SK-N-SH treated with all-trans-retinoic acid at 6 μM for 48 hours (cell line): ENCODE measurements at regions not wholly inside any gene's neighbourhood (a gene's known extent, or its start where the extent isn't known, plus 50 kb on each side); places are given as distances from the start of the nearest gene placed in this dataset.

ENCODE experiments used
- ARNTL ChIP-seq: fragments of 450-650 bp; formaldehyde crosslinking; IDR thresholded peaks from 2 replicates; pipeline ENCODE4 v1.5.0; 2020; ENCODE audit warnings: low read depth, mild to moderate bottlenecking, moderate library complexity, borderline replicate concordance
- CSDC2 ChIP-seq: fragments of 250-450 bp; sonication (Bioruptor Pico); IDR thresholded peaks from 2 replicates; pipeline ENCODE4 v1.5.0; 2020; ENCODE audit warnings: mild to moderate bottlenecking, moderate library complexity
- ESRRG ChIP-seq: fragments of 250-450 bp; sonication (Bioruptor Pico); IDR thresholded peaks from 2 replicates; pipeline ENCODE4 v1.6.1; 2021; ENCODE audit warnings: mild to moderate bottlenecking
- OSR1 ChIP-seq: fragments of 250-450 bp; sonication (Bioruptor Pico); IDR thresholded peaks from 2 replicates; pipeline ENCODE4 v1.8.0; 2022; ENCODE audit warnings: moderate library complexity, mild to moderate bottlenecking, inconsistent platforms
- RARB ChIP-seq: fragments of 250-450 bp; sonication (Bioruptor Pico); IDR thresholded peaks from 2 replicates; pipeline ENCODE4 v1.8.0; 2021; ENCODE audit warnings: mild to moderate bottlenecking, moderate library complexity
- SNAI2 ChIP-seq: fragments of 250-450 bp; sonication (Bioruptor Pico); IDR thresholded peaks from 2 replicates; pipeline ENCODE4 v1.5.0; 2020; ENCODE audit warnings: mild to moderate bottlenecking, moderate library complexity
- TOX ChIP-seq: fragments of 250-450 bp; sonication (Bioruptor Pico); IDR thresholded peaks from 2 replicates; pipeline ENCODE4 v1.8.0; 2021; ENCODE audit warnings: mild to moderate bottlenecking, moderate library complexity, borderline replicate concordance
- ZC3H10 ChIP-seq: fragments of 250-450 bp; sonication (Bioruptor Pico); IDR thresholded peaks from 2 replicates; pipeline ENCODE4 v1.5.1; 2021; ENCODE audit warnings: mild to moderate bottlenecking, moderate library complexity
- ZFP3 ChIP-seq: fragments of 250-450 bp; sonication (Bioruptor Pico); IDR thresholded peaks from 2 replicates; pipeline ENCODE4 v1.5.0; 2020; ENCODE audit warnings: mild to moderate bottlenecking, moderate library complexity
- ZFP30 ChIP-seq: fragments of 450-650 bp; formaldehyde crosslinking; IDR thresholded peaks from 2 replicates; pipeline ENCODE4 v1.5.0; 2022; ENCODE audit warnings: mild to moderate bottlenecking, moderate library complexity
- ZNF565 ChIP-seq: fragments of 450-650 bp; formaldehyde crosslinking; conservative IDR thresholded peaks from 2 replicates; pipeline ENCODE4 v1.5.0; 2020; ENCODE audit warnings: low read depth, mild to moderate bottlenecking, moderate library complexity
- ZNF70 ChIP-seq: fragments of 450-650 bp; formaldehyde crosslinking; IDR thresholded peaks from 2 replicates; pipeline ENCODE4 v1.5.0; 2020; ENCODE audit warnings: mild to moderate bottlenecking, moderate library complexity
- TF ChIP-seq, protein P1 (sequence below): fragments of 250-450 bp; sonication (Bioruptor Pico); IDR thresholded peaks from 2 replicates; pipeline ENCODE4 v1.8.0; 2020; ENCODE audit warnings: mild to moderate bottlenecking, moderate library complexity, borderline replicate concordance

DNA sequence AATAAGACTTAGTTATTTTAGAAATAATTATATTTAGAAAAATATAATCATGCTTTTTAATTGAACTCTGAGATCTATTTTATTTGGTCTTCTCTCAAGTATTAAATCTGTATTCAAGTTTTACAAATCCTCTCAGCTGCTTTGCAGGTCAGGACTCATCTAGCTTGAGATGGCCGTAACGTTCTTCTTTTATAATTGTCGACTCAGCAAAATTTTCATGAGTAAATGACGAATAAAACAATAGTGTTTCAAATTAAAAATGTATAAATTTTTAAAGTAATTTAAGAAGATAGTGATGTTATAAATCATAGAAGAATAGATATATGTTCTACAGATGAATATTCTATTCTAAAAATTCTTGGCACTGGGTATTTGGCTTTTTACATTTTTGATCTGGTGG lies 957.1 kb upstream of the EYS start:
- TF ChIP-seq ARNTL (CRISPR knock-in tag) (no peak), ZFP30 (CRISPR knock-in tag) (no peak), ZNF565 (CRISPR knock-in tag) (no peak), ZC3H10 (CRISPR knock-in tag) (no peak), ZFP3 (CRISPR knock-in tag) (no peak), SNAI2 (CRISPR knock-in tag) (no peak), TOX (CRISPR knock-in tag) (no peak), OSR1 (no peak), RARB (CRISPR knock-in tag) (no peak), ESRRG (no peak), CSDC2 (CRISPR knock-in tag) (no peak), ZNF70 (CRISPR knock-in tag) (no peak)
- TF ChIP-seq, protein P1, sequence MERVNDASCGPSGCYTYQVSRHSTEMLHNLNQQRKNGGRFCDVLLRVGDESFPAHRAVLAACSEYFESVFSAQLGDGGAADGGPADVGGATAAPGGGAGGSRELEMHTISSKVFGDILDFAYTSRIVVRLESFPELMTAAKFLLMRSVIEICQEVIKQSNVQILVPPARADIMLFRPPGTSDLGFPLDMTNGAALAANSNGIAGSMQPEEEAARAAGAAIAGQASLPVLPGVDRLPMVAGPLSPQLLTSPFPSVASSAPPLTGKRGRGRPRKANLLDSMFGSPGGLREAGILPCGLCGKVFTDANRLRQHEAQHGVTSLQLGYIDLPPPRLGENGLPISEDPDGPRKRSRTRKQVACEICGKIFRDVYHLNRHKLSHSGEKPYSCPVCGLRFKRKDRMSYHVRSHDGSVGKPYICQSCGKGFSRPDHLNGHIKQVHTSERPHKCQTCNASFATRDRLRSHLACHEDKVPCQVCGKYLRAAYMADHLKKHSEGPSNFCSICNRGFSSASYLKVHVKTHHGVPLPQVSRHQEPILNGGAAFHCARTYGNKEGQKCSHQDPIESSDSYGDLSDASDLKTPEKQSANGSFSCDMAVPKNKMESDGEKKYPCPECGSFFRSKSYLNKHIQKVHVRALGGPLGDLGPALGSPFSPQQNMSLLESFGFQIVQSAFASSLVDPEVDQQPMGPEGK (CRISPR knock-in tag), result no peak
